HepG2 (cell line): ENCODE measurements at regions not wholly inside any gene's neighbourhood (a gene's known extent, or its start where the extent isn't known, plus 50 kb on each side); places are given as distances from the start of the nearest gene placed in this dataset.

Experiments used
- NFE2L2 ChIP-seq: fragments of 150-350 bp; IDR thresholded peaks from 2 replicates; pipeline ENCODE4 v1.6.1; 2014; ENCODE audit warnings: low read length
- ZNF256 ChIP-seq: sonication (generic); formaldehyde crosslinking; conservative IDR thresholded peaks from 2 replicates; pipeline ENCODE4 v1.4.0; 2020; ENCODE audit warnings: missing genetic modification reagents
- ZNF317 ChIP-seq: sonication (generic); formaldehyde crosslinking; IDR thresholded peaks from 2 replicates; pipeline ENCODE4 v1.5.0; 2020; ENCODE audit warnings: mild to moderate bottlenecking, missing genetic modification reagents

DNA sequence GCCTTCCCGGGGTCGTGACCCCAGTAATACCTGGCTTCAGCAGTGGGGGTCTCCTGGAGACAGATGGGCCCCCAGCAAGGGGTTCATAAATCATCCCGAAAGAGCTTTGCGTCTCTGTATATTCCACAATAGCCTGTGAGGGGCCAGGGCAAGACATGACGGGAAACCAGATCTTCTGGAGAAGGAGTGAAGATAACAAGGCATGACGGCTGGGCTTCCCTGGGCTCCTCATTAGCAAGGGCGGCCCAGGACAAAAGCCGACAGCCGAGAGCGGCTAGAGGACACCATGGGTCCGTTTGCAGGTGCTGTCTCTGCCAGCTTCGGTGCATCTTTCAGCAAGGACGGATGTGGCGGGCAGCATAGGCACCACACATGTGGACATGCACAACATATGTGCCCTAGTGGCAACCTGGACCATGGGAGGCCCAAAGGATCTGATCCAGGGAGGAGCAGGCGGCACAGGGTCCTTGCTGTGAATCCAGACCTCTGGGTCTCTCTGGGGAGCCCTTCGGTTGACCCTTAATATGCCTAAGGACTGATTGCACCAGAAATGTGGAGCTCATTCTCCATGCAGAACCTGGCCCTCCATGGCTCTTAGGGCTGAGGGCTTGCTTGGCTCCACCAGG is 136.9 kb upstream of the FOXF1 start:
- TF ChIP-seq NFE2L2 (no peak), ZNF317 (no peak), ZNF256 (no peak)
